Esophagus muscularis mucosa (tissue), 4 donors: ENCODE measurements at regions not wholly inside any gene's neighbourhood (a gene's known extent, or its start where the extent isn't known, plus 50 kb on each side); places are given as distances from the start of the nearest gene placed in this dataset.
"Not testable (repeated sequence)": the region's sequence is repeated elsewhere in the genome, so short reads cannot be mapped to it uniquely, and the experiment has no call there.

ENCODE experiments used
- DNase-seq: peaks from one replicate; pipeline ENCODE4 v3.0.0-alpha.2; 2017; ENCODE audit errors: extremely low spot score
- H3K27ac ChIP-seq, 4 donors: fragments of 200-600 bp; sonication (generic); replicated peaks in 1 of 4; 1 replicate in 3 of 4; 2 replicates in 1 of 4; pipeline ENCODE4 v1.5.1; 2016 to 2019; ENCODE audit warnings: mild to moderate bottlenecking in 1 of 4
- H3K27me3 ChIP-seq, 4 donors: fragments of 200-600 bp; sonication (generic); one replicate each; pipeline versions ENCODE4 v1.5.1 to v1.6.0; 2016 to 2019
- H3K36me3 ChIP-seq, 4 donors: fragments of 200-600 bp; sonication (generic); one replicate each; pipeline ENCODE4 v1.5.1; 2016 to 2019
- H3K4me1 ChIP-seq, 4 donors: fragments of 200-600 bp; sonication (generic); one replicate each; pipeline ENCODE4 v1.5.1; 2016 to 2019
- H3K4me3 ChIP-seq, 4 donors: fragments of 200-600 bp; sonication (generic); 1 replicate in 2 of 4; 2 replicates in 2 of 4; pipeline ENCODE4 v1.5.1; 2016 to 2019; ENCODE audit warnings: mild to moderate bottlenecking in 4 of 4, moderate library complexity in 1 of 4
- H3K9me3 ChIP-seq, 4 donors: fragments of 200-600 bp; sonication (generic); 1 replicate in 3 of 4; 2 replicates in 1 of 4; pipeline ENCODE4 v1.5.1; 2016 to 2019
- EP300 ChIP-seq: sonication (generic); formaldehyde crosslinking; IDR thresholded peaks from one replicate; pipeline ENCODE4 v1.6.1; 2017; ENCODE audit warnings: antibody characterized with exemption
- POLR2A ChIP-seq: fragments of 450-650 bp; IDR thresholded peaks from one replicate; pipeline ENCODE4 v1.6.1; 2017; ENCODE audit warnings: antibody characterized with exemption, moderate library complexity, mild to moderate bottlenecking, low read depth
- POLR2AphosphoS5 ChIP-seq, 2 donors: sonication (generic); formaldehyde crosslinking; IDR thresholded peaks; one replicate each; pipeline ENCODE4 v1.6.1; 2017; ENCODE audit warnings: antibody characterized with exemption in 2 of 2
- WGBS: methylation state at CpG from one replicate; pipeline ENCODE4 v1.1.5; 2018; 5-methylcytosine and 5-hydroxymethylcytosine counted together
- intact Hi-C: fragments of 100-400 bp; cut with DNase I; formaldehyde crosslinking; loops from one replicate; pipeline ENCODE4 v1.15.1; 2023
- TF ChIP-seq, protein P1 (sequence below), 3 experiments: fragments of 200-600 bp in 2 of 3; fragments of 450-650 bp in 1 of 3; sonication (generic) in 2 of 3; IDR thresholded peaks; one replicate each; pipeline ENCODE4 v1.5.1; 2017 to 2019; ENCODE audit warnings: antibody characterized with exemption in 3 of 3, mild to moderate bottlenecking in 2 of 3, moderate library complexity in 1 of 3

DNA sequence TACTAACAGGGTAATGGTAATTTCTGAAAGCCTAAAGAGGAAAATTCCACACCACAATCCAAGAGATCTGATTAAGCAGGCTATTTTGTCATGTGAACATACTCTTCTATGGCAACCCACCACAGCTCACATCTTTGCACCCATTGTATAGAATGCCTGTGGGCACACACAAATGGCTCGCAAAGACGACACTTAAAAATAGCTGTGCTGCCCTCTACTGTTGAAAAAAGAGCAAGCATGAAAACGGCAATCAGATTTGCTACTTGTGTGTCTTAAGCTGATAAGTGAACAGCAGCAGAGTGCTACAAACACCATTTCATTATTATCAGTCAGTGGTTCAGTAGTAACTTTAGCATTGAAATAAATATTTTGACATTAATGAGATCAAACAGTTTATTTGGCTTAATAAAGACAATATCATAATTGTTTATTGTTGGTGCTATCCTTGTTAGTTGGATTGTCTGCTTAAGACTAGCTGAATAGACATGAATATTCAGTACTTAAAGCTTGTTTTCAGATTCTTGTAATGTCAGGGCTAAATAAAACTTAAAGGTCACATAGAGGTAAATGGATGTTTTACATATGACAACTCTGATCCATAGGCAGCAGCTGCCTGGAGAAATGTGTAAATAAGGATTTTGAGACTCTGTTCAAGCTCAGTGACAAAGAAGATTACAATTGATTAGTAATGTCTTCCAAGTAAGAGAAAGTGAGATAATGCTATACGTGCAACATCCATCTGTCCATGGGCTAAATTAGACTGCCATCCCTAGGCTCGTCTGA lies 199.1 kb downstream of the LRRN1 start:
- no peak overlapping the region for H3K27ac ChIP-seq
- H3K4me1 ChIP-seq: no peaks in the 10 kb centered on the region
- H3K4me3 ChIP-seq: no peak overlapping the region
- intact Hi-C loops: no loop called here
- 36% methylated on average over 5 of the region's 5 CpGs for WGBS
- no peaks in the 10 kb centered on the region for H3K36me3 ChIP-seq
- no peak for DNase-seq
- no peak for TF ChIP-seq POLR2A
- TF ChIP-seq, protein P1, sequence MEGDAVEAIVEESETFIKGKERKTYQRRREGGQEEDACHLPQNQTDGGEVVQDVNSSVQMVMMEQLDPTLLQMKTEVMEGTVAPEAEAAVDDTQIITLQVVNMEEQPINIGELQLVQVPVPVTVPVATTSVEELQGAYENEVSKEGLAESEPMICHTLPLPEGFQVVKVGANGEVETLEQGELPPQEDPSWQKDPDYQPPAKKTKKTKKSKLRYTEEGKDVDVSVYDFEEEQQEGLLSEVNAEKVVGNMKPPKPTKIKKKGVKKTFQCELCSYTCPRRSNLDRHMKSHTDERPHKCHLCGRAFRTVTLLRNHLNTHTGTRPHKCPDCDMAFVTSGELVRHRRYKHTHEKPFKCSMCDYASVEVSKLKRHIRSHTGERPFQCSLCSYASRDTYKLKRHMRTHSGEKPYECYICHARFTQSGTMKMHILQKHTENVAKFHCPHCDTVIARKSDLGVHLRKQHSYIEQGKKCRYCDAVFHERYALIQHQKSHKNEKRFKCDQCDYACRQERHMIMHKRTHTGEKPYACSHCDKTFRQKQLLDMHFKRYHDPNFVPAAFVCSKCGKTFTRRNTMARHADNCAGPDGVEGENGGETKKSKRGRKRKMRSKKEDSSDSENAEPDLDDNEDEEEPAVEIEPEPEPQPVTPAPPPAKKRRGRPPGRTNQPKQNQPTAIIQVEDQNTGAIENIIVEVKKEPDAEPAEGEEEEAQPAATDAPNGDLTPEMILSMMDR (IDR thresholded peaks at IDR 0.05): peak; percentile 15 to 49 (median 15)
- no peak for TF ChIP-seq POLR2AphosphoS5 (IDR thresholded peaks at IDR 0.05)
- no peak for TF ChIP-seq EP300
- H3K27me3 ChIP-seq: no peaks in the 10 kb centered on the region
- H3K9me3 ChIP-seq: peaks cover 0 to 3% (median 0%) of the 10 kb centered on the region in 4 donors

DNA sequence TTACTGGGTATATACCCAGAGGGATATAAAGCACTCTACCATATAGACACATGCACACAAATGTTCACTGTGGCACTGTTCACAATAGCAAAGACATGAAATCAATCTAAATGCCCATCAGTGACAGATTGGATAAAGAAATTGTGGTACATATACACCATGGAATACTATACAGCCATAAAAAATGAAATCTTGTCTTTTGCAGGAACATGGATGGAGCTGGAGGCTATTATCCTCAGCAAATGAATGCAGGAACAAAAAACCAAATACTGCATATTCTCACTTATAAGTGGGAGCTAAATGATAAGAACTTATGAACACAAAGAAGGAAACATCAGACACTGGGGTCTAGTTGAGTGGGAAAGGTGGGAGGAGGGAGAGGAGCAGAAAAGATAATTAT lies 200.1 kb downstream of the LRRN1 start:
- H3K27me3 ChIP-seq, H3K27ac ChIP-seq, H3K36me3 ChIP-seq, intact Hi-C loops, DNase-seq, H3K9me3 ChIP-seq, H3K4me3 ChIP-seq, H3K4me1 ChIP-seq: not testable (repeated sequence)

DNA sequence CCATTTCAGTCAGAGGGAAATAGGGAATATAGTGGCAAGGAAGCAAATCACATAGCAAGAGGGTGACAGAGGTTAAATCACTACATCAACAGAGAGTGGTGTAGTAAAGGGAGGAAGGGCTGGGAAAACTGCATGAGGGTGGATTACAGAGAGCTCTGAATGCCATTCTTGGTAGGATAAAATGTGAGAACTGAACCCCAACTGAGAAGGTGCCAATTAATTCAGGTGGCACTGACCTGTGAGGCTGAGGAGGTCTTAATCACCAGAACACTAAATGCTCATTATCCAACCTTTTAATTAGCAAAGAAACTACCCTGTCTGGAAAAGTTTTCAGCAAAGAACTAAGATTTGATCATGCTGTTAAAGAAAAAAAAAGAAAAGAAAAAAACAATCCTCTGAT lies 202.7 kb downstream of the LRRN1 start:
- no peak for TF ChIP-seq POLR2A
- no peak for TF ChIP-seq POLR2AphosphoS5 (IDR thresholded peaks at IDR 0.05)
- TF ChIP-seq, protein P1 (IDR thresholded peaks at IDR 0.05): no peak
- TF ChIP-seq EP300: no peak
- H3K27ac ChIP-seq: no peak overlapping the region
- no peak for DNase-seq
- H3K4me3 ChIP-seq: no peak overlapping the region
- no peaks in the 10 kb centered on the region for H3K4me1 ChIP-seq
- no peaks in the 10 kb centered on the region for H3K27me3 ChIP-seq
- intact Hi-C loops: no loop called here
- H3K36me3 ChIP-seq: no peaks in the 10 kb centered on the region
- H3K9me3 ChIP-seq: peaks cover 0 to 3% (median 0%) of the 10 kb centered on the region in 4 donors

DNA sequence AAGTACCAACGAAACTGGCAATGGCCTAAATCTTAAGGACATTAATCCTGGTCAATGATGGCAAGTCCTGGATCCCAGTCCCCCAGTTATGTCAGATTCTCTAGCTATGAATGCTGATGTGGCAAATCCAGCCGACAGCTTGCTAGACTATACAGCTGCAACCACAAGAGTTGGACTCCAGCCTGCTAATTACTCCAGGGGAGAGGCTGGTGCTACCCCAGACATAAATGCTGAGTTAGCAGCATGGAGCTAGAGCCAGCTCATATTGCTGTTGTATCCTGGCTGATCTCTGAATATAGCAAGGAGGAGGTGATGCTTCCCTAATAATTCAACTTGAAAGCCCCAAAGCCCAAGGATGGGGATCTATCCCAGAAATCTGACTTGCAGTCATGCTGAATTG lies 207.1 kb downstream of the LRRN1 start:
- Histone ChIP-seq H3K27me3 (no peaks in the 10 kb centered on the region), H3K4me1 (peaks cover 0 to 13% (median 0%) of the 10 kb centered on the region in 4 donors), H3K36me3 (no peaks in the 10 kb centered on the region), H3K4me3 (no peak overlapping the region), H3K9me3 (no peaks in the 10 kb centered on the region), H3K27ac (no peak overlapping the region)
- 71% methylated on average over 2 of the region's 2 CpGs for WGBS
- no peak for DNase-seq
- TF ChIP-seq POLR2AphosphoS5 (IDR thresholded peaks at IDR 0.05) (no peak), POLR2A (no peak), EP300 (no peak)
- TF ChIP-seq, protein P1 (IDR thresholded peaks at IDR 0.05): no peak
- intact Hi-C loops: no loop called here

DNA sequence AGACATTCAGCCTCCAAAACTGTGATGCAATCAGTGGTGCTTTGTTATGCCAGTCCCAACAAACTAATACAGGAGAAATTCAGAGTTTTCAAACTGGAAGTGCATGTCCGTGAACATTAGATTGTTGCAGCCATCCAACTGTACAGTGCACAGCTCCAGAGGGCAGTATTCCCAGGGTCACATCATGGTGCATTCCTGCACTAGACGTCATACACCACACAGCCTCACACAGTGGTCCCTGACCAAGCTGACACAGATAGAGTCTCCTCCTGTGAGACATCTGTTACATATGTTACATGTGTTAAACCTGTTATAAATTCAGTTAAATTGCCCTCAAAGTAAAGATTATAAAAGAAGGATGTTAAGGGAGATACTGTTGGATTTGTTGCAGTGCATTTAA lies 209.0 kb downstream of the LRRN1 start:
- no peaks in the 10 kb centered on the region for H3K9me3 ChIP-seq
- H3K27me3 ChIP-seq: no peaks in the 10 kb centered on the region
- intact Hi-C loops: no loop called here
- H3K27ac ChIP-seq: no peak overlapping the region
- 73% methylated on average over 1 of the region's 2 CpGs for WGBS
- H3K4me3 ChIP-seq: no peak overlapping the region
- no peak for TF ChIP-seq EP300
- TF ChIP-seq, protein P1 (IDR thresholded peaks at IDR 0.05): no peak
- TF ChIP-seq POLR2A: no peak
- no peak for TF ChIP-seq POLR2AphosphoS5 (IDR thresholded peaks at IDR 0.05)
- peaks cover 0 to 13% (median 0%) of the 10 kb centered on the region in 4 donors for H3K4me1 ChIP-seq
- DNase-seq: no peak
- H3K36me3 ChIP-seq: no peaks in the 10 kb centered on the region
